ENCODE measurements at regions not wholly inside any gene's neighbourhood (a gene's known extent, or its start where the extent isn't known, plus 50 kb on each side); places are given as distances from the start of the nearest gene placed in this dataset.

DNA sequence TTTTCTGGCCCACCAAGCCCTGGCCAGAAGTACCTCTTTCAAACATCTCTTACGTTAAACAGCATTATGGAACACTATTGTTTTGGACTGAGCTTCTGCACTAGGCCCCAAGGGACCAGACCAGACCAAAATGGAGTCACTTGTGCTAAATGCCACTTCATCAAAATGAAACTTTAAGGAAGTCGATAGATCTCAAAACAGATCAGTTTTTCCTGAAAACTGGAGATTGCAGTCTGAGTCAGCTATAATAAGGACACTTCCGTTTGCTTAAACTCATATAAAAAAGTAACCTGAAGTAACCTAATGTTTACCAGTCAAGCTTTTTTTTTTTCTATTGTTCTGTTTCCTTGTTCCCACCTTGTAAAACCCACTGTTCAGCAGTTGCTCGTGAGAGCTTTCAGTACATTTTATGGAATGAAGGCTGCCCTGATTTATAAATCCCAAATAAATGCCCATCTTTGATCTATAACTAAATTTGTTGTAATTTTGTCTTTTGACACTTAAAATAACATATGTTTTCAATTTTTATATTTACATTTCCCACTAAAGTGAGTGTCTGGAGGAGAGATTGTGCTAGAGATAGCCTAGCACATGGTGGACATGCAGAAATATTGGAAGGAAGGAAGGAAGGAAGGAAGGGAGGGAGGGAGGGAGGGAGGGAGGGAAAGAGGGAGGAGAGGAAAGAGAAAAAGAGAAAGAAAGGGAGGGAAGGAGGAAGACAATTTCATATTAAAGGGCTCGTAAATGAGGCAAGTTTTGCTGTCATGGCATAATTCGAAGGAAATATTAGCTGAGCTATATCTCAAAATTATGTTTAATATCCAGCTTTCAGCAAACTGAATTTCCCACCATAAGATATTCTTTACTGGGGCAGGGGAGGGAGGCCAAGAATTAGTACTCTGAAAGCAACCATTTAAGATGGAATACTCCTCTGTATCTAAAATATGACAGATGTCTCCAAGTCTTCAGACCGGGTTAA lies 77.0 kb upstream of the CXADR start:
- no peak overlapping the region for H3K27ac ChIP-seq
- no peak for DNase-seq
- H3K9me3 ChIP-seq, result no peaks in the 10 kb centered on the region
- TF ChIP-seq, protein P1, sequence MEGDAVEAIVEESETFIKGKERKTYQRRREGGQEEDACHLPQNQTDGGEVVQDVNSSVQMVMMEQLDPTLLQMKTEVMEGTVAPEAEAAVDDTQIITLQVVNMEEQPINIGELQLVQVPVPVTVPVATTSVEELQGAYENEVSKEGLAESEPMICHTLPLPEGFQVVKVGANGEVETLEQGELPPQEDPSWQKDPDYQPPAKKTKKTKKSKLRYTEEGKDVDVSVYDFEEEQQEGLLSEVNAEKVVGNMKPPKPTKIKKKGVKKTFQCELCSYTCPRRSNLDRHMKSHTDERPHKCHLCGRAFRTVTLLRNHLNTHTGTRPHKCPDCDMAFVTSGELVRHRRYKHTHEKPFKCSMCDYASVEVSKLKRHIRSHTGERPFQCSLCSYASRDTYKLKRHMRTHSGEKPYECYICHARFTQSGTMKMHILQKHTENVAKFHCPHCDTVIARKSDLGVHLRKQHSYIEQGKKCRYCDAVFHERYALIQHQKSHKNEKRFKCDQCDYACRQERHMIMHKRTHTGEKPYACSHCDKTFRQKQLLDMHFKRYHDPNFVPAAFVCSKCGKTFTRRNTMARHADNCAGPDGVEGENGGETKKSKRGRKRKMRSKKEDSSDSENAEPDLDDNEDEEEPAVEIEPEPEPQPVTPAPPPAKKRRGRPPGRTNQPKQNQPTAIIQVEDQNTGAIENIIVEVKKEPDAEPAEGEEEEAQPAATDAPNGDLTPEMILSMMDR (IDR thresholded peaks at IDR 0.05), result no peak
- no peak overlapping the region for H3K4me3 ChIP-seq
- H3K27me3 ChIP-seq, result no peaks in the 10 kb centered on the region
- no peaks in the 10 kb centered on the region for H3K4me1 ChIP-seq
- intact Hi-C loops (cut with DNase I), result no loop called here
- no peaks in the 10 kb centered on the region for H3K36me3 ChIP-seq
- no peak for ATAC-seq

GRCh38 chr21:17436626-17437111 lies 76.2 kb upstream of the CXADR start:
- ATAC-seq (no peak), DNase-seq (no peak)
- TF ChIP-seq, protein P1 (IDR thresholded peaks at IDR 0.05), result no peak
- Histone ChIP-seq H3K27me3 (no peaks in the 10 kb centered on the region), H3K36me3 (no peaks in the 10 kb centered on the region), H3K4me1 (no peaks in the 10 kb centered on the region), H3K4me3 (no peak overlapping the region), H3K27ac (no peak overlapping the region), H3K9me3 (no peaks in the 10 kb centered on the region)
- intact Hi-C loops (cut with DNase I), result no loop called here

DNA sequence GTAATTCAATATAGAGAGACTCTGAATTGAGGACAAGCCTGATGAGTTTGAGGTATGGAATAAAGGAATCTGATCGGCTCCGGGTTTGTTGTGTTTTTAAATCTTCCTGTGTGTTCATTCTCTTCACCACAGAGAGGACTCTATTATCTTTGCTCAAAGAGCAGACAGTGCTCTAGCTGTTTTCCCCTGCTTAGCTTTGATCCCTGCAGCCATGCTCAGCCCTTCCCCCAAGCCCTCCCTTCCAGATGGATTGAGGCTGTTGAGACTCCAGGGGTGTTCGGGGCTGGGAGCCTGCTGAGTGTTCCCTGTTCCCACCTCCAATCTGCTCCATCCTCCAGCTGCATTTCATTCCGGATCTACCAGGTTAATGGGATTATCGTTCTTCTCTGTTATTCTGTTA lies 74.2 kb upstream of the CXADR start:
- no peaks in the 10 kb centered on the region for H3K36me3 ChIP-seq
- no peak overlapping the region for H3K4me3 ChIP-seq
- H3K4me1 ChIP-seq, result no peaks in the 10 kb centered on the region
- DNase-seq (no peak), ATAC-seq (no peak)
- intact Hi-C loops (cut with DNase I), result no loop called here
- TF ChIP-seq, protein P1 (IDR thresholded peaks at IDR 0.05), result no peak
- H3K27me3 ChIP-seq, result no peaks in the 10 kb centered on the region
- no peak overlapping the region for H3K27ac ChIP-seq
- no peaks in the 10 kb centered on the region for H3K9me3 ChIP-seq

DNA sequence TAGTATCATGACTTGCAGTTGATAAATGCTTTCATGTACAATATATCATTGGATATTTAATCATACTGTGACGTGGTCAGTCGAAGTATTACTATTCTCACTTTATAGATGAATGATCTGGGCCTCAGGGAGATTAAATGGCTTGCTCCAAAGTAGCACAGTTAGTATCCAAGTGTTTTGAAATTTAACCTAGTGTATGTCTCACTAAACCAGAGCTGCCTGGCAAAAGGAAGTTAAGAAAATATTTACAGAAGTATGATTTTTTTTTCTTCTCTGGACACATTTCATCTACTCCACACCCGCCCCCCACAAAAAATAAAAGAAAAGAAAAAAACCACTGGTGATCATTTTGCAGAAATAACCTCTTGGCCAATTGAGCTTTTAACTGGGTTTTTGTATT lies 71.9 kb upstream of the CXADR start:
- H3K27me3 ChIP-seq, result no peaks in the 10 kb centered on the region
- TF ChIP-seq, protein P1 (IDR thresholded peaks at IDR 0.05), result no peak
- H3K4me3 ChIP-seq, result no peak overlapping the region
- no peaks in the 10 kb centered on the region for H3K36me3 ChIP-seq
- intact Hi-C loops (cut with DNase I), result no loop called here
- no peaks in the 10 kb centered on the region for H3K9me3 ChIP-seq
- no peaks in the 10 kb centered on the region for H3K4me1 ChIP-seq
- ATAC-seq (no peak), DNase-seq (no peak)
- H3K27ac ChIP-seq, result no peak overlapping the region

- Histone ChIP-seq H3K27me3 (no peaks in the 10 kb centered on the region), H3K4me1 (no peaks in the 10 kb centered on the region), H3K9me3 (no peaks in the 10 kb centered on the region), H3K4me3 (no peak overlapping the region), H3K36me3 (no peaks in the 10 kb centered on the region), H3K27ac (no peak overlapping the region)
- DNase-seq (no peak), ATAC-seq (peak; percentile 78)
- TF ChIP-seq, protein P1 (IDR thresholded peaks at IDR 0.05), result no peak
- intact Hi-C loops (cut with DNase I), result no loop called here
These were observed 71.5 kb upstream of the CXADR start for GRCh38 chr21:17441370-17441769.
